OCI-LY1 (cell line): ENCODE measurements at regions not wholly inside any gene's neighbourhood (a gene's known extent, or its start where the extent isn't known, plus 50 kb on each side); places are given as distances from the start of the nearest gene placed in this dataset.

ENCODE experiments used
- H2AFZ ChIP-seq: fragments of 200-600 bp; sonication (generic), shearing (Covaris generic); 2 replicates; pipeline ENCODE4 v1.6.0; 2014; ENCODE audit warnings: antibody characterized with exemption, mild to moderate bottlenecking, low read length
- H3F3A ChIP-seq: fragments of 200-600 bp; sonication (generic), shearing (Covaris generic); 2 replicates; pipeline ENCODE4 v1.6.0; 2014; ENCODE audit warnings: mild to moderate bottlenecking, antibody characterized with exemption, low read length, moderate library complexity; ENCODE audit not compliant: insufficient read depth
- H3K27ac ChIP-seq: fragments of 200-600 bp; sonication (generic); 2 replicates; pipeline ENCODE4 v1.5.1; 2014; ENCODE audit warnings: low read length, mixed run types, mild to moderate bottlenecking, low read depth; ENCODE audit not compliant: poor library complexity, severe bottlenecking
- H3K27me3 ChIP-seq: fragments of 200-600 bp; sonication (generic); 2 replicates; pipeline ENCODE4 v1.6.0; 2014; ENCODE audit warnings: antibody characterized with exemption, mild to moderate bottlenecking, low read length, moderate library complexity; ENCODE audit not compliant: insufficient read depth
- H3K36me3 ChIP-seq: fragments of 200-600 bp; sonication (generic); 2 replicates; pipeline ENCODE4 v1.6.1; 2014; ENCODE audit warnings: mild to moderate bottlenecking, antibody characterized with exemption, low read length, moderate library complexity, mixed read lengths; ENCODE audit not compliant: insufficient read depth
- H3K4me1 ChIP-seq: fragments of 200-600 bp; sonication (generic); 2 replicates; pipeline ENCODE4 v1.5.1; 2014; ENCODE audit warnings: mild to moderate bottlenecking, low read length, moderate library complexity; ENCODE audit not compliant: insufficient read depth, severe bottlenecking
- H3K4me2 ChIP-seq: fragments of 200-600 bp; sonication (generic), shearing (Covaris generic); 2 replicates; pipeline ENCODE4 v1.6.1; 2014; ENCODE audit warnings: low read length
- H3K4me3 ChIP-seq: fragments of 200-600 bp; sonication (generic); 2 replicates; pipeline ENCODE4 v1.5.1; 2014; ENCODE audit warnings: low read length, low read depth, mild to moderate bottlenecking, mixed read lengths; ENCODE audit not compliant: poor library complexity, severe bottlenecking
- H3K79me2 ChIP-seq: fragments of 200-600 bp; shearing (Covaris generic); 2 replicates; pipeline ENCODE4 v1.6.1; 2016; ENCODE audit warnings: mixed run types, low read length, mixed read lengths; ENCODE audit not compliant: insufficient read depth
- H3K9ac ChIP-seq: fragments of 200-600 bp; sonication (generic), shearing (Covaris generic); 2 replicates; pipeline ENCODE4 v1.6.1; 2014; ENCODE audit warnings: mild to moderate bottlenecking, low read length, mixed read lengths
- H3K9me2 ChIP-seq: fragments of 200-600 bp; sonication (generic), shearing (Covaris generic); 2 replicates; pipeline ENCODE4 v1.6.1; 2014; ENCODE audit warnings: low read depth, mild to moderate bottlenecking, low read length, mixed read lengths
- H3K9me3 ChIP-seq: fragments of 200-600 bp; shearing (Covaris generic); 2 replicates; pipeline ENCODE4 v1.6.1; 2014; ENCODE audit warnings: low read length, mixed read lengths
- H4K20me1 ChIP-seq: fragments of 200-600 bp; sonication (generic), shearing (Covaris generic); 2 replicates; pipeline ENCODE4 v1.6.0; 2016; ENCODE audit warnings: mild to moderate bottlenecking, low read length; ENCODE audit not compliant: insufficient read depth
- EZH2 ChIP-seq: fragments of 200-600 bp; sonication (generic), shearing (Covaris generic); IDR thresholded peaks from 2 replicates; pipeline ENCODE4 v1.8.0; 2017; ENCODE audit warnings: borderline replicate concordance, mixed run types, mild to moderate bottlenecking, antibody characterized with exemption, low read length, moderate library complexity, mixed read lengths
- TF ChIP-seq, protein P1 (sequence below): fragments of 200-600 bp; sonication (generic), shearing (Covaris generic); IDR thresholded peaks from 2 replicates; pipeline ENCODE4 v1.5.1; 2017; ENCODE audit warnings: mild to moderate bottlenecking, antibody characterized with exemption, low read length, moderate library complexity, mixed read lengths

DNA sequence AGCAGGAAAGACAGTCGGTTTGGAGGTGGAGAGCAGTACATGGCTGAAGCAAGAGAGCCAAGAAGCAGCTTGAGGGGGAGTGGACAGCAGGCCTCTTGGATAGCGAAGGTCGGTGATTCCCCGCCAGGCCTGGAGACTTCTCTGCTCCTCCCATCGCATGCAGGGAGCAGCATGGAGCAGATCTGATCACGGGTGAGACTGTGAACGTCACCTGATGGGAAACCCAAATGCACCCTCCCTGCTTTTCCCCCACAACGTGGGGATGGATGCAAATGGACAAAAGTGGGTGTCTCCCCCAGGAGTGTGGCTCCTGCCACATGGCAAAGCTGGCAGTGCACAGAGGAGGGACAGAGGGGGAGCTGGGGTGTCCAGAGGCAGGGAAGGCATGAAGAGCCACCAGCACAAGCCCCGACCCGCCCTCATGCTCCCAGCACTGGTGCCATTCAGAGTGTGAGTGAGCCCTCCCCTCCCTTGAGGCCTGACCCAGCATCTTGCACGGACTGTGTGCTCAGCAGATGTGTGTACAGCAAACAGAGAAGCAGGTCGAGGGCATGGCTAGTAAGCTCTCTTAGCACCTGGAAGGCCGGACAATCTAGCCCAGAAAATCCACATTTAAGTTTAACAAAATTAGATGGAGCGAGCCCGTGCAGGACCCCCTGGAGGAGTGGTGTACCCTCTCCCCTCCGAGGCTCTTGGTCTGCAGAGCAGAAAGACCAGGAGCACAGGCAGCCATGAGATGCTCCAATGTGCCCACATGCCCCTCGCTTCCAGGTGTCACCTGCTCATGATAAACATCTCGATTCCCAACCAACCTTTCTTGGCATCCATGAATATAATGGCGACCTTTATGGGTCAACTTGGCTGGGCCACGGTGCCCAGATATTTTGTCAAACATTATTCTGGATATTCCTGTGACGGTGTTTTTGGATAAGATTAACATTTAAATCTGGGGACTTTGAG is 661.7 kb downstream of the TBC1D22A start:
- no peaks in the 10 kb centered on the region for H3K4me1 ChIP-seq
- no peaks in the 10 kb centered on the region for H3K79me2 ChIP-seq
- H3K4me3 ChIP-seq = no peak overlapping the region
- no peak overlapping the region for H3K9ac ChIP-seq
- H3K4me2 ChIP-seq = no peak overlapping the region
- H3K27me3 ChIP-seq = no peaks in the 10 kb centered on the region
- no peaks in the 10 kb centered on the region for H3K9me3 ChIP-seq
- H3K27ac ChIP-seq = no peak overlapping the region
- H3K9me2 ChIP-seq = no peaks in the 10 kb centered on the region
- H3F3A ChIP-seq = no peaks in the 10 kb centered on the region
- H2AFZ ChIP-seq = no peak overlapping the region
- no peak for TF ChIP-seq EZH2
- TF ChIP-seq, protein P1, sequence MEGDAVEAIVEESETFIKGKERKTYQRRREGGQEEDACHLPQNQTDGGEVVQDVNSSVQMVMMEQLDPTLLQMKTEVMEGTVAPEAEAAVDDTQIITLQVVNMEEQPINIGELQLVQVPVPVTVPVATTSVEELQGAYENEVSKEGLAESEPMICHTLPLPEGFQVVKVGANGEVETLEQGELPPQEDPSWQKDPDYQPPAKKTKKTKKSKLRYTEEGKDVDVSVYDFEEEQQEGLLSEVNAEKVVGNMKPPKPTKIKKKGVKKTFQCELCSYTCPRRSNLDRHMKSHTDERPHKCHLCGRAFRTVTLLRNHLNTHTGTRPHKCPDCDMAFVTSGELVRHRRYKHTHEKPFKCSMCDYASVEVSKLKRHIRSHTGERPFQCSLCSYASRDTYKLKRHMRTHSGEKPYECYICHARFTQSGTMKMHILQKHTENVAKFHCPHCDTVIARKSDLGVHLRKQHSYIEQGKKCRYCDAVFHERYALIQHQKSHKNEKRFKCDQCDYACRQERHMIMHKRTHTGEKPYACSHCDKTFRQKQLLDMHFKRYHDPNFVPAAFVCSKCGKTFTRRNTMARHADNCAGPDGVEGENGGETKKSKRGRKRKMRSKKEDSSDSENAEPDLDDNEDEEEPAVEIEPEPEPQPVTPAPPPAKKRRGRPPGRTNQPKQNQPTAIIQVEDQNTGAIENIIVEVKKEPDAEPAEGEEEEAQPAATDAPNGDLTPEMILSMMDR = no peak
- no peaks in the 10 kb centered on the region for H4K20me1 ChIP-seq
- no peaks in the 10 kb centered on the region for H3K36me3 ChIP-seq

DNA sequence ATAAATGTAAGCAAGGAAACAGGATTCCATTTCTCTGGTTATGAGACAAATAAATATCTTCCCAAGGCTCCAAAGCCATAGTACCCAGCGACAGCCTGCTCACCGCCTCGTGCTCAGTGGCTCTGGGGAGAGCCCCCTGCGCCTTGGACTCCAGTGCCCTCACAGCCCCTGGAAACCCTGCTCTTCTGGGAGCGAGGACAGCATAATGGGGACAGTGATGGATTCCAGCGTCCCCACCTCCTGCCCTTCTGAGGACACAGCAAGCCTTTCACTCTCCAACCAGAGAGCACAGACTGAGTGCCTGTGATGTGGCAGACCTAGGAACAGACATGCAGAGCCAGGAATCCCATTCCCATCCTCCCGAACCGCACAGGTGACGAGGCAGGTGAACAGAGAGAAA is 660.8 kb downstream of the TBC1D22A start:
- no peaks in the 10 kb centered on the region for H3K9me3 ChIP-seq
- no peak overlapping the region for H3K9ac ChIP-seq
- no peak overlapping the region for H3K27ac ChIP-seq
- no peaks in the 10 kb centered on the region for H3K79me2 ChIP-seq
- no peaks in the 10 kb centered on the region for H3K27me3 ChIP-seq
- H3K36me3 ChIP-seq = no peaks in the 10 kb centered on the region
- TF ChIP-seq, protein P1 = no peak
- TF ChIP-seq EZH2 = no peak
- H3K9me2 ChIP-seq = no peaks in the 10 kb centered on the region
- H2AFZ ChIP-seq = no peak overlapping the region
- H3K4me1 ChIP-seq = no peaks in the 10 kb centered on the region
- no peak overlapping the region for H3K4me2 ChIP-seq
- H3F3A ChIP-seq = no peaks in the 10 kb centered on the region
- no peaks in the 10 kb centered on the region for H4K20me1 ChIP-seq
- H3K4me3 ChIP-seq = no peak overlapping the region

DNA sequence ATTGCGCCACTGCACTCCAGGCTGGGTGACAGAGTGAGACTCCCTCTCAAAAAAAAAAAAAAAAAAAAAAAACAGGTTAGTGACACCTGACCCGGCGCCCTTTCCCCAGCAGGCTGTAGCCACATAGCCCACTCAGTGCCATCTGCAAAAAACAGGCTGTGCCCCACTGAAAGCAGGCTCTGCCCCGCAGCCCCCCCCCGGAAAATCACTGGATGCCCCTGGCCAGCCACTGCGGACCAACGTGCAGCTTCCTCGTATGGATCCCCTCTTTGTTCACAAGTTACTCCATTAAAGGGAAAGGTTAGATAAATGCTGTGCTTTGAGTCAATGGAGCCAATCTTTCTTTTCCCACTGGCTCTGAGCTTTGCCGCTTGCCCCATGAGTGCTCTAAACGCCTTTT is 660.3 kb downstream of the TBC1D22A start:
- Histone ChIP-seq H2AFZ (no peak overlapping the region), H3F3A (no peaks in the 10 kb centered on the region), H3K4me3 (no peak overlapping the region), H3K79me2 (no peaks in the 10 kb centered on the region), H3K4me1 (no peaks in the 10 kb centered on the region), H3K9me3 (no peaks in the 10 kb centered on the region), H3K4me2 (no peak overlapping the region), H3K36me3 (no peaks in the 10 kb centered on the region), H3K9ac (no peak overlapping the region), H4K20me1 (no peaks in the 10 kb centered on the region), H3K27me3 (no peaks in the 10 kb centered on the region), H3K27ac (no peak overlapping the region), H3K9me2 (no peaks in the 10 kb centered on the region)
- TF ChIP-seq, protein P1 = no peak
- TF ChIP-seq EZH2 = no peak
